ENCODE measurements at regions not wholly inside any gene's neighbourhood (a gene's known extent, or its start where the extent isn't known, plus 50 kb on each side); places are given as distances from the start of the nearest gene placed in this dataset.

- H3K14ac ChIP-seq (ENCODE audit: low read length in 2 of 2): no peak overlapping the region
- no peak overlapping the region for H3K4me2 ChIP-seq (ENCODE audit: low read length, poor library complexity, severe bottlenecking)
- no peak overlapping the region for H3K9ac ChIP-seq (ENCODE audit: low read length)
- H3K27me3 ChIP-seq (ENCODE audit: control insufficient read depth in 1 of 2, insufficient read depth in 1 of 2, low read length in 2 of 2): no peaks in the 10 kb centered on the region
- no peak for DNase-seq
- no peak overlapping the region for H2BK15ac ChIP-seq (ENCODE audit: low read depth, poor library complexity, severe bottlenecking)
- H3K36me3 ChIP-seq (ENCODE audit: control insufficient read depth in 1 of 2, insufficient read depth in 2 of 2, low read depth in 1 of 2, low read length in 2 of 2): no peaks in the 10 kb centered on the region
- no peak overlapping the region for H4K91ac ChIP-seq (ENCODE audit: low read length)
- H3K4me1 ChIP-seq (ENCODE audit: control insufficient read depth, insufficient read depth, low read depth, low read length): no peaks in the 10 kb centered on the region
- H3K18ac ChIP-seq (ENCODE audit: low read depth in 1 of 2, low read length in 2 of 2): no peak overlapping the region
- H3K23ac ChIP-seq (ENCODE audit: low read length in 2 of 2): no peak overlapping the region
- H3K79me1 ChIP-seq (replicated peaks; ENCODE audit: low read length, poor library complexity, severe bottlenecking): no peaks in the 10 kb centered on the region
- no peak overlapping the region for H2BK12ac ChIP-seq (ENCODE audit: low read length in 2 of 2)
- H3K4me3 ChIP-seq (ENCODE audit: insufficient read depth in 1 of 2, low read depth in 1 of 2, low read length in 2 of 2): no peak overlapping the region
- H2BK5ac ChIP-seq (ENCODE audit: low read depth, low read length, poor library complexity, severe bottlenecking): no peak overlapping the region
- no peak overlapping the region for H2BK120ac ChIP-seq (ENCODE audit: low read depth, low read length)
- no peaks in the 10 kb centered on the region for H3K9me3 ChIP-seq (ENCODE audit: control insufficient read depth, low read length)
- H3K27ac ChIP-seq (ENCODE audit: low read length, poor library complexity, severe bottlenecking): no peak overlapping the region
- no peak overlapping the region for H4K8ac ChIP-seq (ENCODE audit: low read length)
- no peak overlapping the region for H2AFZ ChIP-seq (ENCODE audit: low read depth, low read length)
- H3K4ac ChIP-seq (ENCODE audit: low read depth in 1 of 2, low read length in 2 of 2): no peak overlapping the region
- H2AK5ac ChIP-seq (ENCODE audit: low read length, severe bottlenecking): no peak overlapping the region
- 63% methylated on average over 1 of the region's 2 CpGs for WGBS
These were observed 199.7 kb upstream of the TMPRSS15 start for GRCh38 chr21:18603261-18603660.

DNA sequence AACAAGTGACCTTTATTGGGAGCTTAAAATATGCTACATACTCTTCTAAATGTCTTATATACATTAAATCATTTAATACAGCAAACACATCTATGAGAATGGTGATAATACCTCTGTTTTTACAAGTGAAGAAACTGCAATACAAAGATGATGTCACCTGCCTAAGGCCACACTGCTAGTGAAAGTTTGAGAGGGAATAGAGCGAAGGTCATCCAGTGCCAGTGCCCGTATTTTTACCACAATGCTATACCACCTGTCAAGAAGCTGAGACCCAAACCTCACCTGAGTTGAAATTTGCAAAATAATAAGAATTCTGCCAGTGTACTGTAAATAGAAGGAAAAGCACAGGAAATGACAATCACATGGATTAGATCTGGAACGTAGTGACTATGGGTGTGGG is 200.4 kb upstream of the TMPRSS15 start:
- no peaks in the 10 kb centered on the region for H3K27me3 ChIP-seq (ENCODE audit: control insufficient read depth in 1 of 2, insufficient read depth in 1 of 2, low read length in 2 of 2)
- H3K27ac ChIP-seq (ENCODE audit: low read length, poor library complexity, severe bottlenecking): no peak overlapping the region
- no peak overlapping the region for H3K14ac ChIP-seq (ENCODE audit: low read length in 2 of 2)
- no peak overlapping the region for H2AFZ ChIP-seq (ENCODE audit: low read depth, low read length)
- H3K9me3 ChIP-seq (ENCODE audit: control insufficient read depth, low read length): no peaks in the 10 kb centered on the region
- no peak overlapping the region for H2BK120ac ChIP-seq (ENCODE audit: low read depth, low read length)
- no peaks in the 10 kb centered on the region for H3K36me3 ChIP-seq (ENCODE audit: control insufficient read depth in 1 of 2, insufficient read depth in 2 of 2, low read depth in 1 of 2, low read length in 2 of 2)
- no peak overlapping the region for H3K18ac ChIP-seq (ENCODE audit: low read depth in 1 of 2, low read length in 2 of 2)
- H3K4me3 ChIP-seq (ENCODE audit: insufficient read depth in 1 of 2, low read depth in 1 of 2, low read length in 2 of 2): no peak overlapping the region
- no peak overlapping the region for H4K8ac ChIP-seq (ENCODE audit: low read length)
- H3K23ac ChIP-seq (ENCODE audit: low read length in 2 of 2): no peak overlapping the region
- H3K4me1 ChIP-seq (ENCODE audit: control insufficient read depth, insufficient read depth, low read depth, low read length): no peaks in the 10 kb centered on the region
- no peak overlapping the region for H2AK5ac ChIP-seq (ENCODE audit: low read length, severe bottlenecking)
- H2BK5ac ChIP-seq (ENCODE audit: low read depth, low read length, poor library complexity, severe bottlenecking): no peak overlapping the region
- DNase-seq: no peak
- no peak overlapping the region for H2BK15ac ChIP-seq (ENCODE audit: low read depth, poor library complexity, severe bottlenecking)
- no peak overlapping the region for H3K4me2 ChIP-seq (ENCODE audit: low read length, poor library complexity, severe bottlenecking)
- H3K4ac ChIP-seq (ENCODE audit: low read depth in 1 of 2, low read length in 2 of 2): no peak overlapping the region
- H3K79me1 ChIP-seq (replicated peaks; ENCODE audit: low read length, poor library complexity, severe bottlenecking): no peaks in the 10 kb centered on the region
- no peak overlapping the region for H4K91ac ChIP-seq (ENCODE audit: low read length)
- WGBS: 70% methylated on average over 3 of the region's 3 CpGs
- H3K9ac ChIP-seq (ENCODE audit: low read length): no peak overlapping the region
- H2BK12ac ChIP-seq (ENCODE audit: low read length in 2 of 2): no peak overlapping the region

DNA sequence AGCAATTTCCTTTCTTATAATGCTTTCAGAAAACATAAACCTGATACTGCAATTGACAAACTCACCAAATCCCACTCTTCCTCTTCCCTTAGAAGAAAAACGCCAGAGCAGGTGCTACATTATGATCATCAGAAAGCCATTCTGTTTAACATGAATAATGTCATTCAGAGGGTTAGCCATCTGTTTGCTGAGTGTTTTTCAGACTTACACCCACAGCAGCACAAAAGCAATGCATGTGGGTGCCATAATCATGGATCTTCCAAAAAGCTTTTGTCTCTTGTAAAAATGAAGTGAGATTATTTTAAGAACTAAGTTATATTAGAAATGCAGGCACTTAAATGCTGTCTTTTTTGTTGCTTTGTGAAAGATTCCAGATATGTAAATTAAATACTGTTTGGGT is 204.6 kb upstream of the TMPRSS15 start:
- Histone ChIP-seq H3K18ac (ENCODE audit: low read depth in 1 of 2, low read length in 2 of 2) (no peak overlapping the region), H3K4me1 (ENCODE audit: control insufficient read depth, insufficient read depth, low read depth, low read length) (no peaks in the 10 kb centered on the region), H4K8ac (ENCODE audit: low read length) (no peak overlapping the region), H3K4me3 (ENCODE audit: insufficient read depth in 1 of 2, low read depth in 1 of 2, low read length in 2 of 2) (no peak overlapping the region), H3K4me2 (ENCODE audit: low read length, poor library complexity, severe bottlenecking) (no peak overlapping the region), H2BK120ac (ENCODE audit: low read depth, low read length) (no peak overlapping the region), H3K79me1 (replicated peaks; ENCODE audit: low read length, poor library complexity, severe bottlenecking) (no peaks in the 10 kb centered on the region), H3K23ac (ENCODE audit: low read length in 2 of 2) (no peak overlapping the region), H3K27me3 (ENCODE audit: control insufficient read depth in 1 of 2, insufficient read depth in 1 of 2, low read length in 2 of 2) (no peaks in the 10 kb centered on the region), H2BK12ac (ENCODE audit: low read length in 2 of 2) (no peak overlapping the region), H4K91ac (ENCODE audit: low read length) (no peak overlapping the region), H3K27ac (ENCODE audit: low read length, poor library complexity, severe bottlenecking) (no peak overlapping the region), H3K36me3 (ENCODE audit: control insufficient read depth in 1 of 2, insufficient read depth in 2 of 2, low read depth in 1 of 2, low read length in 2 of 2) (no peaks in the 10 kb centered on the region), H2AK5ac (ENCODE audit: low read length, severe bottlenecking) (no peak overlapping the region), H3K9ac (ENCODE audit: low read length) (no peak overlapping the region), H2AFZ (ENCODE audit: low read depth, low read length) (no peak overlapping the region), H3K9me3 (ENCODE audit: control insufficient read depth, low read length) (no peaks in the 10 kb centered on the region), H2BK5ac (ENCODE audit: low read depth, low read length, poor library complexity, severe bottlenecking) (no peak overlapping the region), H2BK15ac (ENCODE audit: low read depth, poor library complexity, severe bottlenecking) (no peak overlapping the region), H3K14ac (ENCODE audit: low read length in 2 of 2) (no peak overlapping the region), H3K4ac (ENCODE audit: low read depth in 1 of 2, low read length in 2 of 2) (no peak overlapping the region)
- no peak for DNase-seq
- WGBS: 88% methylated on average over 1 of the region's 1 CpG

DNA sequence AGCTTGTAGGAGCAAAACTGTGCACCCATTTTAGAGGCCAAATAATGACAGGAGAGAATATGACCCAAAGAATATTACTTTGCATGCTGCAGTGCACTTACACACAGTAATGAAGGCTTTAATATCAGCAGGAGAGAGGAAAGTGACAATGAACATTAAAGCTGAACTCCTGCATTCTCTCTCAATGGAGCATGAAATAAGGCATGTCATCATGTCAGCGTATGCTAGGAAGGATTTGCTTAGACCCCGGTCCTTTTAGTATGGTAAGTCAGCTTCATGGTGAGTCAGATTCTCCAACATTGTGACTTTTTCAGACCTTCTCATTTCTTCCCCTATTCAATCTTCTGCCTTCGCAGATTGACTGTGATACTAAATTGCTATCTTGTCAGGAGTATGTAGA is 210.7 kb upstream of the TMPRSS15 start:
- H3K4me1 ChIP-seq (ENCODE audit: control insufficient read depth, insufficient read depth, low read depth, low read length): no peaks in the 10 kb centered on the region
- DNase-seq: no peak
- H4K91ac ChIP-seq (ENCODE audit: low read length): no peak overlapping the region
- no peak overlapping the region for H2AK5ac ChIP-seq (ENCODE audit: low read length, severe bottlenecking)
- no peak overlapping the region for H3K4me2 ChIP-seq (ENCODE audit: low read length, poor library complexity, severe bottlenecking)
- H3K27me3 ChIP-seq (ENCODE audit: control insufficient read depth in 1 of 2, insufficient read depth in 1 of 2, low read length in 2 of 2): no peaks in the 10 kb centered on the region
- H3K14ac ChIP-seq (ENCODE audit: low read length in 2 of 2): no peak overlapping the region
- WGBS: 87% methylated on average over 2 of the region's 3 CpGs
- H3K4ac ChIP-seq (ENCODE audit: low read depth in 1 of 2, low read length in 2 of 2): no peak overlapping the region
- H3K9ac ChIP-seq (ENCODE audit: low read length): no peak overlapping the region
- no peak overlapping the region for H3K18ac ChIP-seq (ENCODE audit: low read depth in 1 of 2, low read length in 2 of 2)
- H4K8ac ChIP-seq (ENCODE audit: low read length): no peak overlapping the region
- no peak overlapping the region for H2BK15ac ChIP-seq (ENCODE audit: low read depth, poor library complexity, severe bottlenecking)
- H3K9me3 ChIP-seq (ENCODE audit: control insufficient read depth, low read length): no peaks in the 10 kb centered on the region
- H3K4me3 ChIP-seq (ENCODE audit: insufficient read depth in 1 of 2, low read depth in 1 of 2, low read length in 2 of 2): no peak overlapping the region
- H2BK5ac ChIP-seq (ENCODE audit: low read depth, low read length, poor library complexity, severe bottlenecking): no peak overlapping the region
- no peak overlapping the region for H3K23ac ChIP-seq (ENCODE audit: low read length in 2 of 2)
- H2AFZ ChIP-seq (ENCODE audit: low read depth, low read length): no peak overlapping the region
- H3K27ac ChIP-seq (ENCODE audit: low read length, poor library complexity, severe bottlenecking): no peak overlapping the region
- no peak overlapping the region for H2BK120ac ChIP-seq (ENCODE audit: low read depth, low read length)
- H3K79me1 ChIP-seq (replicated peaks; ENCODE audit: low read length, poor library complexity, severe bottlenecking): no peaks in the 10 kb centered on the region
- H3K36me3 ChIP-seq (ENCODE audit: control insufficient read depth in 1 of 2, insufficient read depth in 2 of 2, low read depth in 1 of 2, low read length in 2 of 2): no peaks in the 10 kb centered on the region
- no peak overlapping the region for H2BK12ac ChIP-seq (ENCODE audit: low read length in 2 of 2)

All from mesenchymal stem cell (in vitro differentiated cells and primary cell).